Endodermal cell (in vitro differentiated cells): ENCODE measurements at regions not wholly inside any gene's neighbourhood (a gene's known extent, or its start where the extent isn't known, plus 50 kb on each side); places are given as distances from the start of the nearest gene placed in this dataset.

Experiments
- DNase-seq: peaks from one replicate; pipeline ENCODE4 v3.0.0-alpha.2; 2017
- H3K27ac ChIP-seq: 2 replicates; pipeline ENCODE4 v1.5.1; 2013; ENCODE audit warnings: mild to moderate bottlenecking, low read depth, low read length, moderate library complexity
- H3K27me3 ChIP-seq: 2 replicates; pipeline ENCODE4 v1.6.1; 2013; ENCODE audit warnings: mild to moderate bottlenecking, low read length, moderate library complexity; ENCODE audit not compliant: insufficient read depth, control insufficient read depth, poor library complexity, severe bottlenecking
- H3K36me3 ChIP-seq: 2 replicates; pipeline ENCODE4 v1.7.0; 2013; ENCODE audit warnings: mild to moderate bottlenecking, low read length, moderate library complexity; ENCODE audit not compliant: control insufficient read depth, insufficient read depth
- H3K4me1 ChIP-seq: one replicate; pipeline ENCODE4 v1.7.0; 2013; ENCODE audit warnings: low read length; ENCODE audit not compliant: control insufficient read depth, insufficient read depth
- H3K4me3 ChIP-seq: 2 replicates; pipeline ENCODE4 v1.5.1; 2013; ENCODE audit warnings: mild to moderate bottlenecking, low read length, moderate library complexity
- H3K9ac ChIP-seq: 2 replicates; pipeline ENCODE4 v1.6.1; 2013; ENCODE audit warnings: mild to moderate bottlenecking, low read length, moderate library complexity; ENCODE audit not compliant: poor library complexity, severe bottlenecking; ENCODE audit errors: extremely low read depth
- H3K9me3 ChIP-seq: 2 replicates; pipeline ENCODE4 v1.6.1; 2013; ENCODE audit warnings: mild to moderate bottlenecking, low read length, moderate library complexity; ENCODE audit not compliant: control insufficient read depth
- H3K27ac Mint-ChIP-seq: 2 replicates; pipeline ENCODE4 v1.8.0; 2020; ENCODE audit warnings: mixed read lengths
- H3K27me3 Mint-ChIP-seq: 2 replicates; pipeline ENCODE4 v1.8.0; 2021; ENCODE audit warnings: mild to moderate bottlenecking, mixed read lengths; ENCODE audit not compliant: insufficient read depth
- H3K36me3 Mint-ChIP-seq: 2 replicates; pipeline ENCODE4 v1.8.0; 2020; ENCODE audit warnings: low read depth, mixed read lengths
- H3K4me1 Mint-ChIP-seq: 2 replicates; pipeline ENCODE4 v1.8.0; 2020; ENCODE audit warnings: mixed read lengths
- H3K4me3 Mint-ChIP-seq: 2 replicates; pipeline ENCODE4 v1.8.0; 2020; ENCODE audit warnings: mild to moderate bottlenecking, moderate library complexity, mixed read lengths
- H3K9me3 Mint-ChIP-seq: 2 replicates; pipeline ENCODE4 v1.8.0; 2020; ENCODE audit warnings: mild to moderate bottlenecking, mixed read lengths
- CTCF ChIP-seq: fragments of 200-600 bp; sonication (generic); conservative IDR thresholded peaks from 2 replicates; pipeline ENCODE4 v1.5.0; 2021; ENCODE audit warnings: antibody characterized with exemption, mild to moderate bottlenecking
- WGBS, 2 experiments: methylation state at CpG; one replicate each; pipeline versions ENCODE4 v1.1.5 to v1.1.7; 2013; ENCODE audit warnings: missing lambda C conversion rate in 2 of 2, mixed read lengths in 1 of 2; ENCODE audit not compliant: insufficient coverage in 1 of 2, insufficient read length in 1 of 2; 5-methylcytosine and 5-hydroxymethylcytosine counted together

- no peak overlapping the region for H3K4me3 Mint-ChIP-seq
- Histone ChIP-seq H3K27ac (no peak overlapping the region), H3K27me3 (no peaks in the 10 kb centered on the region), H3K36me3 (no peaks in the 10 kb centered on the region), H3K4me1 (no peaks in the 10 kb centered on the region), H3K4me3 (no peak overlapping the region), H3K9me3 (no peaks in the 10 kb centered on the region), H3K9ac (no peak overlapping the region)
- H3K36me3 Mint-ChIP-seq: no peaks in the 10 kb centered on the region
- no peak for TF ChIP-seq CTCF
- peaks cover 5% of the 10 kb centered on the region for H3K27me3 Mint-ChIP-seq
- H3K9me3 Mint-ChIP-seq: peaks cover 92% of the 10 kb centered on the region
- WGBS, 2 experiments: 84% methylated on average over 13 to 18 of the region's 18 CpGs
- no peak overlapping the region for H3K27ac Mint-ChIP-seq
- DNase-seq: no peak
- H3K4me1 Mint-ChIP-seq: no peaks in the 10 kb centered on the region
Observed at GRCh38 chr19:27758626-27759505, 1454.1 kb downstream of the UQCRFS1 start.

DNA sequence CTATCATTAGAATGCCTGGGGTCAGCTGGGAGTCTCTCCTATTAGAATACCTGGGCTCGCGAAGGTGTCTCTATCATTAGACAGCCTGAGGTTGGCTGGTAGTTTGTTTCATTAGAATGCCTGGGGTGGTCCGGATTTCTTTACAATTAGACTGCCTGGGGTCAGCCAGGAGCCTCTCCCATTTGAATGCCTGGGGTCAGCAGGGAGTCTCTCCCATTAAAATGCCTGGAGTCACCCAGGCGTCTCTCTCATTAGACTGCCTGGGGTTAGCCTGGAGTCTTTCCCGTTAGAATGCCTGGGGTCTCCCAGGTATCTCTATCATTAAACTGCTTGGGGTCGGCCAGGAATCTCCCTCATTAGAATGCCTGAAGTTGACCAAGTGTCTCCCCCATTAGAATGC lies 1458.3 kb downstream of the UQCRFS1 start:
- Mint-ChIP-seq H3K27me3 (peaks cover 5% of the 10 kb centered on the region), H3K27ac (no peak overlapping the region), H3K4me3 (no peak overlapping the region), H3K9me3 (peaks cover 82% of the 10 kb centered on the region), H3K36me3 (no peaks in the 10 kb centered on the region), H3K4me1 (no peaks in the 10 kb centered on the region)
- 45 to 49% methylated on average over 4 to 6 of the region's 6 CpGs for WGBS, 2 experiments
- Histone ChIP-seq H3K4me1 (no peaks in the 10 kb centered on the region), H3K27me3 (no peaks in the 10 kb centered on the region), H3K4me3 (no peak overlapping the region), H3K27ac (no peak overlapping the region), H3K36me3 (no peaks in the 10 kb centered on the region), H3K9me3 (no peaks in the 10 kb centered on the region), H3K9ac (no peak overlapping the region)
- DNase-seq: no peak
- no peak for TF ChIP-seq CTCF

- peaks cover 79% of the 10 kb centered on the region for H3K9me3 Mint-ChIP-seq
- Histone ChIP-seq H3K27me3 (no peaks in the 10 kb centered on the region), H3K4me1 (no peaks in the 10 kb centered on the region), H3K9ac (no peak overlapping the region), H3K4me3 (no peak overlapping the region), H3K36me3 (no peaks in the 10 kb centered on the region), H3K27ac (no peak overlapping the region), H3K9me3 (peaks cover 3% of the 10 kb centered on the region)
- no peak overlapping the region for H3K27ac Mint-ChIP-seq
- TF ChIP-seq CTCF: no peak
- no peak for DNase-seq
- H3K36me3 Mint-ChIP-seq: no peaks in the 10 kb centered on the region
- no peak overlapping the region for H3K4me3 Mint-ChIP-seq
- peaks cover 8% of the 10 kb centered on the region for H3K27me3 Mint-ChIP-seq
- H3K4me1 Mint-ChIP-seq: no peaks in the 10 kb centered on the region
- WGBS, 2 experiments: 89 to 96% methylated on average over 4 of the region's 4 CpGs
Observed at GRCh38 chr19:27753622-27754021, 1459.3 kb downstream of the UQCRFS1 start.
